Spleen (tissue), 11 donors: ENCODE measurements at regions not wholly inside any gene's neighbourhood (a gene's known extent, or its start where the extent isn't known, plus 50 kb on each side); places are given as distances from the start of the nearest gene placed in this dataset.
"Not testable (repeated sequence)": the region's sequence is repeated elsewhere in the genome, so short reads cannot be mapped to it uniquely, and the experiment has no call there.

Experiments
- DNase-seq: peaks from one replicate; pipeline ENCODE4 v3.0.0-alpha.2; 2020
- H3K27ac ChIP-seq, 8 donors: fragments of 200-600 bp; sonication (generic) in 7 of 8; 1 replicate in 4 of 8; 2 replicates in 4 of 8; pipeline versions ENCODE4 v1.5.0 to v1.8.0; 2016 to 2021; ENCODE audit warnings: inconsistent platforms in 4 of 8, mild to moderate bottlenecking in 4 of 8, moderate library complexity in 1 of 8
- H3K27me3 ChIP-seq, 7 donors: fragments of 200-600 bp; sonication (generic) in 6 of 7; replicated peaks in 1 of 7; 1 replicate in 4 of 7; 2 replicates in 3 of 7; pipeline versions ENCODE4 v1.5.0 to v1.8.0; 2016 to 2021; ENCODE audit warnings: inconsistent platforms in 3 of 7, mild to moderate bottlenecking in 1 of 7
- H3K36me3 ChIP-seq, 6 donors: fragments of 200-600 bp; sonication (generic) in 5 of 6; 1 replicate in 4 of 6; 2 replicates in 2 of 6; pipeline versions ENCODE4 v1.5.0 to v1.8.0; 2016 to 2021; ENCODE audit warnings: inconsistent platforms in 2 of 6
- H3K4me1 ChIP-seq, 6 donors: fragments of 200-600 bp; sonication (generic) in 5 of 6; 1 replicate in 3 of 6; 2 replicates in 3 of 6; pipeline versions ENCODE4 v1.5.0 to v1.8.0; 2016 to 2021; ENCODE audit warnings: inconsistent platforms in 3 of 6
- H3K4me3 ChIP-seq, 8 donors: fragments of 200-600 bp; sonication (generic) in 7 of 8; 1 replicate in 4 of 8; 2 replicates in 4 of 8; pipeline versions ENCODE4 v1.5.0 to v1.8.0; 2016 to 2021; ENCODE audit warnings: inconsistent platforms in 4 of 8, mild to moderate bottlenecking in 4 of 8, moderate library complexity in 2 of 8
- H3K9me3 ChIP-seq, 8 donors: fragments of 200-600 bp; sonication (generic) in 7 of 8; 1 replicate in 4 of 8; 2 replicates in 4 of 8; pipeline versions ENCODE4 v1.5.0 to v1.8.0; 2016 to 2021; ENCODE audit warnings: inconsistent platforms in 4 of 8
- POLR2A ChIP-seq, 3 donors: fragments of 450-650 bp; IDR thresholded peaks; one replicate each; pipeline ENCODE4 v1.5.1; 2017; ENCODE audit warnings: antibody characterized with exemption in 3 of 3, mild to moderate bottlenecking in 1 of 3
- POLR2AphosphoS5 ChIP-seq, 3 donors: sonication (generic); formaldehyde crosslinking; IDR thresholded peaks; one replicate each; pipeline ENCODE4 v1.5.1; 2017; ENCODE audit warnings: antibody characterized with exemption in 3 of 3
- WGBS, 5 donors: extraction: QIAGEN DNeasy Blood & Tissue Kit in 3 of 5; methylation state at CpG; one replicate each; pipeline versions ENCODE4 v1.1.5 to v1.1.7; 2013 to 2018; 5-methylcytosine and 5-hydroxymethylcytosine counted together
- intact Hi-C: fragments of 100-400 bp; cut with DNase I; formaldehyde crosslinking; loops from one replicate; pipeline ENCODE4 v1.15.0; 2023; ENCODE audit warnings: low total_unique reads
- TF ChIP-seq, protein P1 (sequence below), 11 experiments: fragments of 200-600 bp in 7 of 11; fragments of 450-650 bp in 4 of 11; sonication (generic) in 4 of 11; IDR thresholded peaks in 8 of 11; conservative IDR thresholded peaks in 3 of 11; 1 replicate in 7 of 11; 2 replicates in 4 of 11; pipeline versions ENCODE4 v1.4.0 to v1.8.0; 2016 to 2021; ENCODE audit warnings: antibody characterized with exemption in 11 of 11, inconsistent platforms in 4 of 11, mild to moderate bottlenecking in 1 of 11
- donor health status: healthy with polysubstance abuse.
- donor health status: DM: no; HTN: no; CAD: no; lungs with moderate emphysema.
- donor health status: DM: no; HTN: no; CAD: no.
- donor health status: Bipolar disorder and iron deficiency.
- donor health status: healthy.
- donor health status: DM: no; HTN: no; CAD: no.
- donor health status: DM: yes; HTN: yes; CAD: no.

DNA sequence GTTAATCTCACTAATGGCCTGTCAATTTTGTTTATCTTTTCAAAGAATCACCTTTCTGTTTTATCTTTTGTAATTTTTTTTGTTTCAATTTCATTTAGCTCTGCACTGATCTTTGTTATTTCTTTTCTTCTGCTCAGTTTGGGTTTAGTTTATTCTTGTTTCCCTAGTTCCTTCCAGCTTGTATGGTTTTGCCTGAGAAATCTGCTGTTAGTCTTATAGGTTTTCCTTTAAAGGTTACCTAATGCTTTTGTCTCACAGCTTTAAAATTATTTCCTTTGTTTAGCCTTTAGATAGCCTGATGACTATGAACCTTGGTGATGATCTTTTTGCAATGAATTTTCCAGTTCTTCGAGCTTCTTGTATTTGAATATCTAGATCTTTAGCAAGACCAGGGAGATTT lies 1869.8 kb upstream of the PCDH20 start:
- DNase-seq, result no peak
- peaks cover 0 to 33% (median 16%) of the 10 kb centered on the region in 8 donors for H3K9me3 ChIP-seq
- no peaks in the 10 kb centered on the region for H3K27me3 ChIP-seq
- no peaks in the 10 kb centered on the region for H3K4me1 ChIP-seq
- TF ChIP-seq POLR2A (IDR thresholded peaks at IDR 0.05), result no peak
- no peak for TF ChIP-seq POLR2AphosphoS5 (IDR thresholded peaks at IDR 0.05)
- TF ChIP-seq, protein P1, sequence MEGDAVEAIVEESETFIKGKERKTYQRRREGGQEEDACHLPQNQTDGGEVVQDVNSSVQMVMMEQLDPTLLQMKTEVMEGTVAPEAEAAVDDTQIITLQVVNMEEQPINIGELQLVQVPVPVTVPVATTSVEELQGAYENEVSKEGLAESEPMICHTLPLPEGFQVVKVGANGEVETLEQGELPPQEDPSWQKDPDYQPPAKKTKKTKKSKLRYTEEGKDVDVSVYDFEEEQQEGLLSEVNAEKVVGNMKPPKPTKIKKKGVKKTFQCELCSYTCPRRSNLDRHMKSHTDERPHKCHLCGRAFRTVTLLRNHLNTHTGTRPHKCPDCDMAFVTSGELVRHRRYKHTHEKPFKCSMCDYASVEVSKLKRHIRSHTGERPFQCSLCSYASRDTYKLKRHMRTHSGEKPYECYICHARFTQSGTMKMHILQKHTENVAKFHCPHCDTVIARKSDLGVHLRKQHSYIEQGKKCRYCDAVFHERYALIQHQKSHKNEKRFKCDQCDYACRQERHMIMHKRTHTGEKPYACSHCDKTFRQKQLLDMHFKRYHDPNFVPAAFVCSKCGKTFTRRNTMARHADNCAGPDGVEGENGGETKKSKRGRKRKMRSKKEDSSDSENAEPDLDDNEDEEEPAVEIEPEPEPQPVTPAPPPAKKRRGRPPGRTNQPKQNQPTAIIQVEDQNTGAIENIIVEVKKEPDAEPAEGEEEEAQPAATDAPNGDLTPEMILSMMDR (IDR thresholded peaks at IDR 0.05 in 8 of 11, conservative IDR thresholded peaks at IDR 0.05 in 3 of 11), result no peak
- H3K36me3 ChIP-seq, result no peaks in the 10 kb centered on the region
- no peak overlapping the region for H3K27ac ChIP-seq
- no peak overlapping the region for H3K4me3 ChIP-seq
- 59 to 88% (median 69%) methylated on average over 1 of the region's 1 CpG for WGBS, 5 donors
- intact Hi-C loops, result no loop called here

DNA sequence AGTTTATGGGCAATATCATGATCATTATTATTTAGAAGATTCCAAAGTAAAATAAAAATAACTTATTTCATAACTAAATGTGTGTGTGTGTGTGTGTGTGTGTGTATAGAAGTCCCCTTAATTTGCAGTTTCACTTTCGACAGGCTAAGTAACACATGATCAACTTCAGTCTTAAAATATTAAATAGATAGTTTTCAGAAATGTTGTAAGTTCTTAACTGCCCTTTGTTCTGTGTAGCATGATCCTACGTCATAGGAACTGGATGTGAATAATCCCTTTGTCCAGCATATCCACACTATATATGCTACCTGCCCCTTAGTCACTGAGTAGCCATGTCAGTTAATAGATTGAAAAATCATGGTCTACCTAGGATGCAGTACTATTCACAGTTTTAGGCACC lies 1863.5 kb upstream of the PCDH20 start:
- no peak for TF ChIP-seq POLR2A (IDR thresholded peaks at IDR 0.05)
- no peak for TF ChIP-seq POLR2AphosphoS5 (IDR thresholded peaks at IDR 0.05)
- TF ChIP-seq, protein P1 (IDR thresholded peaks at IDR 0.05 in 8 of 11, conservative IDR thresholded peaks at IDR 0.05 in 3 of 11), result no peak
- DNase-seq, result no peak
- Histone ChIP-seq H3K9me3 (peaks cover 0 to 40% (median 18%) of the 10 kb centered on the region in 8 donors), H3K4me3 (no peak overlapping the region), H3K27me3 (no peaks in the 10 kb centered on the region), H3K36me3 (no peaks in the 10 kb centered on the region), H3K4me1 (no peaks in the 10 kb centered on the region), H3K27ac (no peak overlapping the region)
- WGBS, 5 donors, result 45 to 91% (median 75%) methylated on average over 2 of the region's 2 CpGs
- intact Hi-C loops, result no loop called here

DNA sequence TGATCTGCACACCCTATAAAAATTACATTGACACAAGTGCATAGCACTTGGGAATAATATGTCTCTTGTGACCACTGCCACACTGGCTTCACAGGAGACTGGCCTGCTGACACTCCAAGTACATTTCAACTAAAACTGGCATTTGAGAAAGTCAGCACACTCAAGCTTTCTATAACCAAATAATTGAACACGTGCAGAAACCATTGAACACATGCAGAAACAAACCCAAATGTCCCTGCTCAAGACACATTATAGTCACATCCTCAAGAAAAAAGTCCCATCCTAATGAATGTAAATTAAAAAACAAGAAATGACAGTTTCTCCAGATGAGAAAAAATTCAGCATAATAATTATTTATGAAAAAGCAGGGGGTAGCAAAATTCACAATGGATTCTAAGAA lies 1859.1 kb upstream of the PCDH20 start:
- DNase-seq, result no peak
- H3K4me1 ChIP-seq, result no peaks in the 10 kb centered on the region
- H3K27ac ChIP-seq, result no peak overlapping the region
- H3K27me3 ChIP-seq, result no peaks in the 10 kb centered on the region
- 52 to 82% (median 64%) methylated on average over 1 of the region's 1 CpG for WGBS, 5 donors
- no peak overlapping the region for H3K4me3 ChIP-seq
- intact Hi-C loops, result no loop called here
- no peaks in the 10 kb centered on the region for H3K36me3 ChIP-seq
- H3K9me3 ChIP-seq, result peaks cover 0 to 39% (median 24%) of the 10 kb centered on the region in 8 donors
- TF ChIP-seq POLR2A (IDR thresholded peaks at IDR 0.05) (no peak), POLR2AphosphoS5 (IDR thresholded peaks at IDR 0.05) (no peak)
- TF ChIP-seq, protein P1 (IDR thresholded peaks at IDR 0.05 in 8 of 11, conservative IDR thresholded peaks at IDR 0.05 in 3 of 11), result no peak

DNA sequence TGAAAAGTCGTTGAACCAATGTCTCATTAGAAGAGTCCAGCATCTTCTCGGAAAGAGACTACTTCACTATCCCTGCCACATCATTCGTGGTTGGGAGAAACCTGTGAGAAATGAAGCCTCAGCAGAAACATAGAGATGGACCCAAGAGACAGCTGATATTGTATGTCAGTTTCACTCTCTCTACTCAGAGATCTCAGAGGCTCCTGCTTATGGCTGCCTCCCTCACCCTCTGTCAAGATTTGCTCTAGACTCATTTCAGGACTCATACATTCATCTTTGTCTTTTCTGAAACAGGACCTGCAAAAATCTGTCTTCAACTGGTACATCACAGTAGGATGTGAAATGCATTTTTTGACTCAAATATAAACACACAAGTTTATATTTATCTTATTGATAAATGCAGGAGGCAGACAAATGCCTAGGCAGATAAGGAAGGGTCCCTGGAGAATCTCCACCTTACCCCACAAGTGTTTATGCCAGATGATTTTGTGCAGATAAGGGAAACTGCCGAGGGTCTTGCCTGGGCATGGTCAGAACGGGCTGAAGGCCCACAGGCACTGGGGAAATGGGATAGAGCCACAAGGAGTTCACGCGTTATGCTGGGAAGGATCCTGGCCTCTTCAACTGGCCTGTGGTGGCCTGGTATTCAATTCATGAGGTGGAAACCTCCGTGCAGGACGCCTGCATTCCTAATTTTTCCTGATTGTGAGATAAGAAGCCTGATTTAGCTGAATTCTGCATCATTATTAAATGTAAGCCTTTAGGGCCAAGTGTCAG lies 1834.0 kb upstream of the PCDH20 start:
- Histone ChIP-seq H3K27ac (no peak overlapping the region), H3K27me3 (no peaks in the 10 kb centered on the region), H3K4me3 (no peak overlapping the region), H3K36me3 (no peaks in the 10 kb centered on the region), H3K4me1 (no peaks in the 10 kb centered on the region), H3K9me3 (peaks cover 0 to 6% (median 0%) of the 10 kb centered on the region in 8 donors)
- WGBS, 5 donors, result 56 to 76% (median 64%) methylated on average over 9 of the region's 9 CpGs
- TF ChIP-seq, protein P1 (IDR thresholded peaks at IDR 0.05 in 8 of 11, conservative IDR thresholded peaks at IDR 0.05 in 3 of 11), result no peak
- TF ChIP-seq POLR2AphosphoS5 (IDR thresholded peaks at IDR 0.05) (no peak), POLR2A (IDR thresholded peaks at IDR 0.05) (no peak)
- intact Hi-C loops, result no loop called here
- no peak for DNase-seq

DNA sequence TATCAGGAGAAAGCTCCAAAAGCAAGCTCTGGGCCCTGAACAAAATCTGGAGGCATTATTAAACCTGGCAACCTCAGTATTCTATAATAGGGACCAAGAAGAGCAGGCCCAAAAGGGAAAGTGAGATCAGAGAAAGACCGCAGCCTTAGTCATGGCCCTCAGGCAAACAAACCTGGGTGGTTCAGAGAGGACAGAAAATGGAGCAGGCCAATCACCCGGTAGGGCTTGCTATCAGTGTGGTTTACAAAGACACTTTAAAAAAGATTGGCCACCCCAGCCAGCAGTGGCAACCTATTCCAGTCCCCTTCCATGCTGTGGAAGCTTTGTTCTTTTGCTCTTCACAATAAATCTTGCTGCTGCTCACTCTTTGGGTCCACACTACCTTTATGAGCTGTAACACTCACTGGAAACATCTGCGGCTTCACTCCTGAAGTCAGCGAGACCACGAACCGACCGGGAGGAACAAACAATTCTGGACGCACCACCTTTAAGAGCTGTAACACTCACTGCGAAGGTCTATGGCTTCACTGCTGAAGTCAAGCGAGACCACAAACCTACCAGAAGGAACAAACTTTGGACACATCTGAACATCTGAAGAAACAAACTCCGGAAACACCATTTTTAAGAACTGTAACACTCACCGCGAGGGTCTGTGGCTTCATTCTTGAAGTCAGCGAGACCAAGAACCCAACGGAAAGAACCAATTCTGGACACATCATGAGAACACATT lies 1821.2 kb upstream of the PCDH20 start:
- DNase-seq, intact Hi-C loops, H3K36me3 ChIP-seq, H3K4me3 ChIP-seq, H3K27me3 ChIP-seq, H3K27ac ChIP-seq, H3K4me1 ChIP-seq: not testable (repeated sequence)
- 86 to 95% (median 87%) methylated on average over 15 of the region's 15 CpGs for WGBS, 5 donors
- peaks cover 0 to 34% (median 5%) of the 10 kb centered on the region in 8 donors for H3K9me3 ChIP-seq

DNA sequence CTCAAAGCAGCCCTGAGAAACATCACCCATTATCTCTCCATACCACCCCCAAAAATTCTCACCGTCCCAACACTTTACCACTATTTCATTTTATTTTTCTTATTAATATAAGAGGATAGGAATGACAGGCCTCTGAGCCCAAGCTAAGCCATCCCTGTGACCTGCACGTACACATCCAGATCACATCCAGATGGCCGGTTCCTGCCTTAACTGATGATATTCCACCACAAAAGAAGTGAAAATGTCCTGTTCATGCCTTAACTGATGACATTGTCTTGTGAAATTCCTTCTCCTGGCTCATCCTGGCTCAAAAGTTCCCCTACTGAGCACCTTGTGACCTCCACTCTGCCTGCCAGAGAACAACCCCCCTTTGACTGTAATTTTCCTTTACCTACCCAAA lies 1802.9 kb upstream of the PCDH20 start:
- H3K36me3 ChIP-seq, DNase-seq, intact Hi-C loops: not testable (repeated sequence)

More for the DNA sequence above, 1802.9 kb upstream of the PCDH20 start:
- H3K27ac ChIP-seq, H3K4me3 ChIP-seq, H3K4me1 ChIP-seq, H3K27me3 ChIP-seq, H3K9me3 ChIP-seq: not testable (repeated sequence)
- 83 to 96% (median 93%) methylated on average over 3 of the region's 3 CpGs for WGBS, 5 donors
